Smooth muscle cell (in vitro differentiated cells): ENCODE measurements at regions not wholly inside any gene's neighbourhood (a gene's known extent, or its start where the extent isn't known, plus 50 kb on each side); places are given as distances from the start of the nearest gene placed in this dataset.

Experiments used
- DNase-seq: peaks from one replicate; lab custom pipeline; 2025; ENCODE audit not compliant: unreplicated experiment; lab: John Stamatoyannopoulos, UW
- H2AFZ ChIP-seq: fragments of 200-600 bp; sonication (generic); 2 replicates; pipeline ENCODE4 v1.6.0; 2016; ENCODE audit warnings: antibody characterized with exemption, low read depth, mild to moderate bottlenecking
- H3F3A ChIP-seq: fragments of 200-600 bp; sonication (generic); 2 replicates; pipeline ENCODE4 v1.6.0; 2017; ENCODE audit warnings: antibody characterized with exemption, low read depth
- H3K27ac ChIP-seq: fragments of 200-600 bp; sonication (generic); 2 replicates; pipeline ENCODE4 v1.5.1; 2016; ENCODE audit warnings: low read depth, mild to moderate bottlenecking
- H3K27me3 ChIP-seq: fragments of 200-600 bp; sonication (generic); 2 replicates; pipeline ENCODE4 v1.6.1; 2016; ENCODE audit warnings: low read depth, mild to moderate bottlenecking
- H3K36me3 ChIP-seq: fragments of 200-600 bp; sonication (generic); 2 replicates; pipeline ENCODE4 v1.5.1; 2016; ENCODE audit warnings: low read depth
- H3K4me1 ChIP-seq: fragments of 200-600 bp; sonication (generic); 2 replicates; pipeline ENCODE4 v1.5.1; 2016; ENCODE audit warnings: low read depth
- H3K4me2 ChIP-seq: fragments of 200-600 bp; sonication (generic); 2 replicates; pipeline ENCODE4 v1.6.0; 2016; ENCODE audit warnings: mild to moderate bottlenecking
- H3K4me3 ChIP-seq: fragments of 200-600 bp; sonication (generic); 2 replicates; pipeline ENCODE4 v1.5.1; 2016; ENCODE audit warnings: mild to moderate bottlenecking
- H3K79me2 ChIP-seq: fragments of 200-600 bp; sonication (generic); 2 replicates; pipeline ENCODE4 v1.6.0; 2016; ENCODE audit warnings: low read depth, mild to moderate bottlenecking
- H3K9ac ChIP-seq: fragments of 200-600 bp; sonication (generic); 2 replicates; pipeline ENCODE4 v1.6.0; 2016; ENCODE audit warnings: low read depth
- H3K9me3 ChIP-seq: fragments of 200-600 bp; sonication (generic); replicated peaks from 2 replicates; pipeline ENCODE4 v1.5.1; 2016; ENCODE audit warnings: low read depth
- H4K20me1 ChIP-seq: fragments of 200-600 bp; sonication (generic); 2 replicates; pipeline ENCODE4 v1.6.0; 2016; ENCODE audit warnings: low read depth
- CTCF ChIP-seq: fragments of 200-600 bp; sonication (generic); IDR thresholded peaks from 2 replicates; pipeline ENCODE4 v1.5.1; 2017; ENCODE audit warnings: borderline replicate concordance, mild to moderate bottlenecking, antibody characterized with exemption; ENCODE audit not compliant: insufficient read depth, poor library complexity, severe bottlenecking
- WGBS: methylation state at CpG from one replicate; pipeline ENCODE4 v1.1.7; 2016; ENCODE audit warnings: low lambda C conversion rate; 5-methylcytosine and 5-hydroxymethylcytosine counted together

- 83% methylated on average over 6 of the region's 6 CpGs for WGBS
- no peak for TF ChIP-seq CTCF
- no peaks in the 10 kb centered on the region for H3K4me1 ChIP-seq
- H3K27ac ChIP-seq = no peak overlapping the region
- H3K9me3 ChIP-seq = no peaks in the 10 kb centered on the region
- H3K27me3 ChIP-seq = no peaks in the 10 kb centered on the region
- H4K20me1 ChIP-seq = no peaks in the 10 kb centered on the region
- H3K4me3 ChIP-seq = no peak overlapping the region
- no peak for DNase-seq
- no peak overlapping the region for H3K9ac ChIP-seq
- no peaks in the 10 kb centered on the region for H3K79me2 ChIP-seq
- no peaks in the 10 kb centered on the region for H3K36me3 ChIP-seq
- H3F3A ChIP-seq = no peaks in the 10 kb centered on the region
- H3K4me2 ChIP-seq = no peak overlapping the region
- no peak overlapping the region for H2AFZ ChIP-seq
These were observed 259.0 kb downstream of the HNMT start for GRCh38 chr2:138223319-138223718.

GRCh38 chr2:138227195-138227594 is 262.9 kb downstream of the HNMT start:
- Histone ChIP-seq H2AFZ (no peak overlapping the region), H3K4me3 (no peak overlapping the region), H3K27me3 (no peaks in the 10 kb centered on the region), H3K4me2 (no peak overlapping the region), H3K36me3 (no peaks in the 10 kb centered on the region), H3K4me1 (no peaks in the 10 kb centered on the region), H4K20me1 (no peaks in the 10 kb centered on the region), H3K27ac (no peak overlapping the region), H3F3A (no peaks in the 10 kb centered on the region), H3K9me3 (no peaks in the 10 kb centered on the region), H3K9ac (no peak overlapping the region), H3K79me2 (no peaks in the 10 kb centered on the region)
- DNase-seq = no peak
- TF ChIP-seq CTCF = no peak

- H3K4me3 ChIP-seq = no peak overlapping the region
- H3K27ac ChIP-seq = no peak overlapping the region
- WGBS = 96% methylated on average over 2 of the region's 2 CpGs
These were observed 263.8 kb downstream of the HNMT start for GRCh38 chr2:138228101-138228500.

More at GRCh38 chr2:138228101-138228500, 263.8 kb downstream of the HNMT start:
- no peak for TF ChIP-seq CTCF
- no peaks in the 10 kb centered on the region for H4K20me1 ChIP-seq
- H2AFZ ChIP-seq = no peak overlapping the region
- no peak overlapping the region for H3K9ac ChIP-seq
- no peak overlapping the region for H3K4me2 ChIP-seq
- no peak for DNase-seq
- H3F3A ChIP-seq = no peaks in the 10 kb centered on the region
- no peaks in the 10 kb centered on the region for H3K79me2 ChIP-seq
- H3K9me3 ChIP-seq = no peaks in the 10 kb centered on the region
- H3K4me1 ChIP-seq = no peaks in the 10 kb centered on the region
- no peaks in the 10 kb centered on the region for H3K36me3 ChIP-seq
- H3K27me3 ChIP-seq = no peaks in the 10 kb centered on the region
